HepG2 (cell line): ENCODE measurements at regions not wholly inside any gene's neighbourhood (a gene's known extent, or its start where the extent isn't known, plus 50 kb on each side); places are given as distances from the start of the nearest gene placed in this dataset.

Experiments
- CTCF ChIP-seq: sonication (generic); formaldehyde crosslinking; IDR thresholded peaks from 2 replicates; pipeline ENCODE4 v1.5.0; 2020; ENCODE audit warnings: mild to moderate bottlenecking, missing genetic modification reagents, moderate library complexity
- KLF9 ChIP-seq: IDR thresholded peaks from 2 replicates; pipeline ENCODE4 v1.6.1; 2016; ENCODE audit warnings: low read depth
- MBD4 ChIP-seq: IDR thresholded peaks from 2 replicates; pipeline ENCODE4 v1.6.1; 2012; ENCODE audit warnings: low read length, inconsistent platforms, borderline replicate concordance
- PAXIP1 ChIP-seq: sonication (generic); formaldehyde crosslinking; conservative IDR thresholded peaks from 2 replicates; pipeline ENCODE4 v1.4.0; 2020; ENCODE audit warnings: mild to moderate bottlenecking, missing genetic modification reagents, moderate library complexity
- POLR2AphosphoS2 ChIP-seq: IDR thresholded peaks from 2 replicates; pipeline ENCODE4 v1.6.1; 2011; ENCODE audit warnings: low read depth, low read length, improper control_type of control experiment
- PPARG ChIP-seq: conservative IDR thresholded peaks from 2 replicates; pipeline ENCODE4 v1.6.1; 2016; ENCODE audit warnings: missing biosample characterization, missing genetic modification reagents
- RNF219 ChIP-seq: sonication (generic); formaldehyde crosslinking; IDR thresholded peaks from 2 replicates; pipeline ENCODE4 v1.5.0; 2020; ENCODE audit warnings: mild to moderate bottlenecking, missing genetic modification reagents
- SOX6 ChIP-seq, 2 experiments: fragments of 450-650 bp in 1 of 2; sonication (generic) in 1 of 2; formaldehyde crosslinking in 1 of 2; IDR thresholded peaks; 2 replicates each; pipeline versions ENCODE4 v1.4.0 to v1.6.1; 2017 to 2020; ENCODE audit warnings: antibody characterized with exemption in 1 of 2, mild to moderate bottlenecking in 1 of 2, missing genetic modification reagents in 1 of 2
- ZNF580 ChIP-seq: IDR thresholded peaks from 2 replicates; pipeline ENCODE4 v1.6.1; 2016; ENCODE audit warnings: low read depth, borderline replicate concordance

GRCh38 chr2:118667964-118668363, 179.5 kb downstream of the EN1 start:
- TF ChIP-seq KLF9 (CRISPR knock-in tag): no peak
- TF ChIP-seq MBD4: no peak
- TF ChIP-seq RNF219: no peak
- no peak for TF ChIP-seq CTCF (CRISPR knock-in tag)
- TF ChIP-seq POLR2AphosphoS2: no peak
- TF ChIP-seq ZNF580: no peak
- TF ChIP-seq PAXIP1 (CRISPR knock-in tag): no peak
- TF ChIP-seq SOX6 (IDR thresholded peaks at IDR 0.05): no peak
- TF ChIP-seq SOX6 (CRISPR knock-in tag; IDR thresholded peaks at IDR 0.05): no peak
- TF ChIP-seq PPARG (CRISPR knock-in tag): no peak
